ENCODE measurements at regions not wholly inside any gene's neighbourhood (a gene's known extent, or its start where the extent isn't known, plus 50 kb on each side); places are given as distances from the start of the nearest gene placed in this dataset.
A peak's percentile ranks its signal among the peaks of the same experiment; 100 is the strongest.
"Not testable (repeated sequence)": the region's sequence is repeated elsewhere in the genome, so short reads cannot be mapped to it uniquely, and the experiment has no call there.

- ATAC-seq (ENCODE audit: low read depth in 2 of 2), result no peak
- no peak for DNase-seq
- Mint-ChIP-seq H3K4me1 (no peaks in the 10 kb centered on the region), H3K27ac (peak overlapping the region in 2 of 6 donors; percentile 4 to 7), H3K27me3 (no peaks in the 10 kb centered on the region), H3K36me3 (no peaks in the 10 kb centered on the region), H3K4me3 (no peak overlapping the region), H3K9me3 (peaks cover 0 to 2% (median 0%) of the 10 kb centered on the region in 7 donors)
These were observed 52.3 kb upstream of the COL5A2 start for GRCh38 chr2:189231719-189232323.

GRCh38 chr2:189232759-189233406 lies 53.3 kb upstream of the COL5A2 start:
- Mint-ChIP-seq H3K36me3 (no peaks in the 10 kb centered on the region), H3K4me3 (no peak overlapping the region), H3K27me3 (no peaks in the 10 kb centered on the region), H3K27ac (no peak overlapping the region), H3K9me3 (peaks cover 0 to 2% (median 0%) of the 10 kb centered on the region in 7 donors), H3K4me1 (no peaks in the 10 kb centered on the region)
- no peak for DNase-seq
- no peak for ATAC-seq (ENCODE audit: low read depth in 2 of 2)

- H3K27ac Mint-ChIP-seq, result no peak overlapping the region
- H3K9me3 Mint-ChIP-seq, result peaks cover 0 to 3% (median 0%) of the 10 kb centered on the region in 7 donors
- H3K4me3 Mint-ChIP-seq, result no peak overlapping the region
- peaks cover 0 to 4% (median 0%) of the 10 kb centered on the region in 3 donors for H3K27me3 Mint-ChIP-seq
- no peaks in the 10 kb centered on the region for H3K4me1 Mint-ChIP-seq
- ATAC-seq (ENCODE audit: low read depth in 2 of 2) (no peak), DNase-seq (no peak)
- no peaks in the 10 kb centered on the region for H3K36me3 Mint-ChIP-seq
These were observed 54.0 kb upstream of the COL5A2 start for GRCh38 chr2:189233527-189233926.

GRCh38 chr2:189234991-189235390 lies 55.4 kb upstream of the COL5A2 start:
- Mint-ChIP-seq H3K4me3 (no peak overlapping the region), H3K27ac (no peak overlapping the region), H3K36me3 (no peaks in the 10 kb centered on the region), H3K4me1 (no peaks in the 10 kb centered on the region), H3K27me3 (peaks cover 0 to 4% (median 0%) of the 10 kb centered on the region in 3 donors), H3K9me3 (peaks cover 0 to 5% (median 0%) of the 10 kb centered on the region in 7 donors)
- ATAC-seq (ENCODE audit: low read depth in 2 of 2) (no peak), DNase-seq (no peak)

GRCh38 chr2:189236066-189236465 lies 56.5 kb upstream of the COL5A2 start:
- Mint-ChIP-seq H3K27me3 (peaks cover 0 to 4% (median 0%) of the 10 kb centered on the region in 3 donors), H3K36me3 (no peaks in the 10 kb centered on the region), H3K4me3 (no peak overlapping the region), H3K9me3 (peaks cover 0 to 5% (median 0%) of the 10 kb centered on the region in 7 donors), H3K27ac (no peak overlapping the region), H3K4me1 (no peaks in the 10 kb centered on the region)
- no peak for DNase-seq
- ATAC-seq (ENCODE audit: low read depth in 2 of 2), result no peak

- ATAC-seq (ENCODE audit: low read depth in 2 of 2) (no peak), DNase-seq (no peak)
- Mint-ChIP-seq H3K4me1 (no peaks in the 10 kb centered on the region), H3K4me3 (no peak overlapping the region), H3K27me3 (peaks cover 0 to 4% (median 0%) of the 10 kb centered on the region in 3 donors), H3K27ac (no peak overlapping the region), H3K9me3 (peaks cover 4 to 12% (median 7%) of the 10 kb centered on the region in 7 donors), H3K36me3 (peaks cover 0 to 7% of the 10 kb centered on the region in 2 donors)
These were observed 59.3 kb upstream of the COL5A2 start for GRCh38 chr2:189238903-189239302.

- H3K27ac Mint-ChIP-seq; H3K4me1 Mint-ChIP-seq; ATAC-seq (ENCODE audit: low read depth in 2 of 2); DNase-seq; H3K27me3 Mint-ChIP-seq; H3K4me3 Mint-ChIP-seq: not testable (repeated sequence)
- H3K9me3 Mint-ChIP-seq, result peaks cover 6 to 21% (median 12%) of the 10 kb centered on the region in 7 donors
- H3K36me3 Mint-ChIP-seq, result peaks cover 7 to 14% of the 10 kb centered on the region in 2 donors
These were observed 64.3 kb upstream of the COL5A2 start for GRCh38 chr2:189243843-189244242.

GRCh38 chr2:189247276-189247675 lies 67.7 kb upstream of the COL5A2 start:
- H3K36me3 Mint-ChIP-seq, result peaks cover 7 to 14% of the 10 kb centered on the region in 2 donors
- no peak overlapping the region for H3K27ac Mint-ChIP-seq
- ATAC-seq (ENCODE audit: low read depth in 2 of 2) (no peak), DNase-seq (no peak)
- H3K9me3 Mint-ChIP-seq, result peaks cover 7 to 21% (median 12%) of the 10 kb centered on the region in 7 donors
- no peaks in the 10 kb centered on the region for H3K4me1 Mint-ChIP-seq
- no peak overlapping the region for H3K4me3 Mint-ChIP-seq
- H3K27me3 Mint-ChIP-seq, result no peaks in the 10 kb centered on the region

- H3K27ac Mint-ChIP-seq, result no peak overlapping the region
- ATAC-seq (ENCODE audit: low read depth in 2 of 2), result no peak
- H3K36me3 Mint-ChIP-seq, result peaks cover 7 to 9% of the 10 kb centered on the region in 2 donors
- no peak overlapping the region for H3K4me3 Mint-ChIP-seq
- DNase-seq, result no peak
- peaks cover 4 to 18% (median 10%) of the 10 kb centered on the region in 7 donors for H3K9me3 Mint-ChIP-seq
- no peaks in the 10 kb centered on the region for H3K27me3 Mint-ChIP-seq
- no peaks in the 10 kb centered on the region for H3K4me1 Mint-ChIP-seq
These were observed 68.6 kb upstream of the COL5A2 start for GRCh38 chr2:189248141-189248540.

- ATAC-seq (ENCODE audit: low read depth in 2 of 2) (no peak), DNase-seq (no peak)
- Mint-ChIP-seq H3K4me3 (no peak overlapping the region), H3K27ac (no peak overlapping the region), H3K9me3 (peaks cover 2 to 12% (median 7%) of the 10 kb centered on the region in 7 donors), H3K4me1 (no peaks in the 10 kb centered on the region), H3K36me3 (peaks cover 6 to 7% of the 10 kb centered on the region in 2 donors), H3K27me3 (no peaks in the 10 kb centered on the region)
These were observed 69.6 kb upstream of the COL5A2 start for GRCh38 chr2:189249171-189249570.

GRCh38 chr2:189249901-189250300 lies 70.3 kb upstream of the COL5A2 start:
- no peaks in the 10 kb centered on the region for H3K27me3 Mint-ChIP-seq
- peaks cover 0 to under 1% of the 10 kb centered on the region in 2 donors for H3K36me3 Mint-ChIP-seq
- no peaks in the 10 kb centered on the region for H3K4me1 Mint-ChIP-seq
- DNase-seq (no peak), ATAC-seq (ENCODE audit: low read depth in 2 of 2) (no peak)
- H3K27ac Mint-ChIP-seq, result no peak overlapping the region
- no peak overlapping the region for H3K4me3 Mint-ChIP-seq
- peaks cover 0 to 4% (median under 1%) of the 10 kb centered on the region in 7 donors for H3K9me3 Mint-ChIP-seq

GRCh38 chr2:189252991-189253675 lies 73.6 kb upstream of the COL5A2 start:
- Mint-ChIP-seq H3K9me3 (peaks cover 0 to 4% (median 0%) of the 10 kb centered on the region in 7 donors), H3K4me3 (no peak overlapping the region), H3K36me3 (no peaks in the 10 kb centered on the region), H3K27me3 (no peaks in the 10 kb centered on the region), H3K4me1 (no peaks in the 10 kb centered on the region), H3K27ac (no peak overlapping the region)
- DNase-seq (no peak), ATAC-seq (ENCODE audit: low read depth in 2 of 2) (no peak)

GRCh38 chr2:189253836-189254235 lies 74.3 kb upstream of the COL5A2 start:
- H3K4me1 Mint-ChIP-seq, result no peaks in the 10 kb centered on the region
- DNase-seq, result no peak
- H3K36me3 Mint-ChIP-seq, result no peaks in the 10 kb centered on the region
- no peaks in the 10 kb centered on the region for H3K27me3 Mint-ChIP-seq
- peaks cover 0 to 4% (median 0%) of the 10 kb centered on the region in 7 donors for H3K9me3 Mint-ChIP-seq
- no peak for ATAC-seq (ENCODE audit: low read depth in 2 of 2)
- no peak overlapping the region for H3K27ac Mint-ChIP-seq
- no peak overlapping the region for H3K4me3 Mint-ChIP-seq

All from naive B cell (primary cell).